ENCODE measurements at regions not wholly inside any gene's neighbourhood (a gene's known extent, or its start where the extent isn't known, plus 50 kb on each side); places are given as distances from the start of the nearest gene placed in this dataset.

DNA sequence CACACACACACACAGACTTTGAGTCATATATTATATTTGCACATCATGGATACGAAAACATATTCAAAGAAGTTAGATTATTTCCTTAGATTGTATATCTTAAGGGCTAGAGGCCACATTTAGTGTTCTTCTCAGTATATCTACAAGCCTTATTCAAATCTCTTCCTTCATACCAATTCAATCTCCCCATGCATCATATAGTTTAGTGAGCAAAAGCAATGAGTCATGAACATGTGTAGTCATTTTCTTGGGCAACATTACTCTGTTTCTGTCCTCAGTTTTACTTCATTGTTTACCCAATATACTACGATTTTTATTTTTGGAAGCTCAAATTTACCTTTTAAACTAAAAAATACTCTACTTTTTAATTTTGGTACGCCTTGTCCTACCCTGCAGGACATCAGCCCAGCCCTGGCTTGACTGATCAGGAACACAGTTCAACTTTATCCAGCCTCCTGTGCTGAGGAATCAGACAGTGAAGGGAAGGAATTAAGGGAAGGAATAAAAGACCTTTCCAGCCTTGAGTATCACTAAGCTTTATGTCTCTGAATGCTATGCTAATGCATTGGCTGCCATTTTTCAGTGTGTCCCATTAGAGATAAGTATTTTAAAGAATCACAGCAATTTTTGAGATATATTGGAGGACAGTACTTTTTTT is 101.7 kb upstream of the FST start:
- H3F3A ChIP-seq (ENCODE audit: insufficient read depth, low read length), result no peaks in the 10 kb centered on the region
- no peak overlapping the region for H3K4me2 ChIP-seq (ENCODE audit: low read length)
- H3K9me2 ChIP-seq (ENCODE audit: low read depth, low read length), result no peaks in the 10 kb centered on the region
- H2AFZ ChIP-seq (ENCODE audit: low read length), result no peak overlapping the region
- H3K79me2 ChIP-seq (ENCODE audit: insufficient read depth, low read length), result no peaks in the 10 kb centered on the region
- H3K4me3 ChIP-seq (ENCODE audit: low read depth, low read length, poor library complexity, severe bottlenecking), result no peak overlapping the region
- H3K27ac ChIP-seq (ENCODE audit: low read depth, low read length, poor library complexity, severe bottlenecking), result no peak overlapping the region
- TF ChIP-seq EZH2 (IDR thresholded peaks at IDR 0.05; ENCODE audit: borderline replicate concordance, low read length), result no peak
- no peak for TF ChIP-seq CTCF (IDR thresholded peaks at IDR 0.05; ENCODE audit: low read length)
- H4K20me1 ChIP-seq (ENCODE audit: insufficient read depth, low read length), result no peaks in the 10 kb centered on the region
- no peaks in the 10 kb centered on the region for H3K4me1 ChIP-seq (ENCODE audit: insufficient read depth, low read length, severe bottlenecking)
- no peaks in the 10 kb centered on the region for H3K9me3 ChIP-seq (ENCODE audit: low read length)
- H3K36me3 ChIP-seq (ENCODE audit: insufficient read depth, low read length), result no peaks in the 10 kb centered on the region
- H3K27me3 ChIP-seq (ENCODE audit: insufficient read depth, low read length), result no peaks in the 10 kb centered on the region
- no peak overlapping the region for H3K9ac ChIP-seq (ENCODE audit: low read length)

- Histone ChIP-seq H3K36me3 (ENCODE audit: insufficient read depth, low read length) (no peaks in the 10 kb centered on the region), H3K27ac (ENCODE audit: low read depth, low read length, poor library complexity, severe bottlenecking) (no peak overlapping the region), H3F3A (ENCODE audit: insufficient read depth, low read length) (no peaks in the 10 kb centered on the region), H3K9ac (ENCODE audit: low read length) (no peak overlapping the region), H2AFZ (ENCODE audit: low read length) (no peak overlapping the region), H3K9me3 (ENCODE audit: low read length) (0 out of 2 replicates have a peak, but pooled peaks cover 4% of the 10 kb centered on the region), H4K20me1 (ENCODE audit: insufficient read depth, low read length) (no peaks in the 10 kb centered on the region), H3K4me3 (ENCODE audit: low read depth, low read length, poor library complexity, severe bottlenecking) (no peak overlapping the region), H3K27me3 (ENCODE audit: insufficient read depth, low read length) (no peaks in the 10 kb centered on the region), H3K4me2 (ENCODE audit: low read length) (no peak overlapping the region), H3K79me2 (ENCODE audit: insufficient read depth, low read length) (no peaks in the 10 kb centered on the region), H3K4me1 (ENCODE audit: insufficient read depth, low read length, severe bottlenecking) (no peaks in the 10 kb centered on the region), H3K9me2 (ENCODE audit: low read depth, low read length) (no peaks in the 10 kb centered on the region)
- TF ChIP-seq CTCF (IDR thresholded peaks at IDR 0.05; ENCODE audit: low read length) (no peak), EZH2 (IDR thresholded peaks at IDR 0.05; ENCODE audit: borderline replicate concordance, low read length) (no peak)
These were observed 94.1 kb upstream of the FST start for GRCh38 chr5:53386341-53386740.

DNA sequence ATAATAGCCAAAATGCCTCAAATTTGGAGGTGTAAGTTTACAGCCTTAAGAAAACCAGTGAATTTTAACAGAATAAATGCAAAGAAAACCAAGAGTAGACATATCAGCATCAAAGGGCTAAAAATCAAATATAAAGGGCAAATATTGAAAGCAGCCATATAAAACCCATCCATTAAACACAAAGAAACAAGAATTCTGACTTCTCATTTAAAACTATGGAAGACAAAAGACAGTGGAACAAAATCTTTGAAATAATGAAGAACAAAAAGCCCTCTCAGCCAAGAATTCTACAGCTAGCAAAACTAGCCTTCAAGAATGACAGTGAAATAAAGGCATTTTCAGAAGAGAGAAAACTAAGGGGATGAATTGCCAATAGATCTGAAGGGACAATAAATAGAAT is 91.3 kb upstream of the FST start:
- no peaks in the 10 kb centered on the region for H3K9me2 ChIP-seq (ENCODE audit: low read depth, low read length)
- H3K4me1 ChIP-seq (ENCODE audit: insufficient read depth, low read length, severe bottlenecking), result no peaks in the 10 kb centered on the region
- H3K27ac ChIP-seq (ENCODE audit: low read depth, low read length, poor library complexity, severe bottlenecking), result no peak overlapping the region
- no peaks in the 10 kb centered on the region for H3F3A ChIP-seq (ENCODE audit: insufficient read depth, low read length)
- no peak for TF ChIP-seq CTCF (IDR thresholded peaks at IDR 0.05; ENCODE audit: low read length)
- TF ChIP-seq EZH2 (IDR thresholded peaks at IDR 0.05; ENCODE audit: borderline replicate concordance, low read length), result no peak
- no peaks in the 10 kb centered on the region for H3K79me2 ChIP-seq (ENCODE audit: insufficient read depth, low read length)
- 0 out of 2 replicates have a peak, but pooled peaks cover 4% of the 10 kb centered on the region for H3K9me3 ChIP-seq (ENCODE audit: low read length)
- no peaks in the 10 kb centered on the region for H3K36me3 ChIP-seq (ENCODE audit: insufficient read depth, low read length)
- H3K9ac ChIP-seq (ENCODE audit: low read length), result no peak overlapping the region
- no peak overlapping the region for H3K4me3 ChIP-seq (ENCODE audit: low read depth, low read length, poor library complexity, severe bottlenecking)
- H4K20me1 ChIP-seq (ENCODE audit: insufficient read depth, low read length), result no peaks in the 10 kb centered on the region
- no peak overlapping the region for H3K4me2 ChIP-seq (ENCODE audit: low read length)
- no peaks in the 10 kb centered on the region for H3K27me3 ChIP-seq (ENCODE audit: insufficient read depth, low read length)
- no peak overlapping the region for H2AFZ ChIP-seq (ENCODE audit: low read length)
